ENCODE measurements at regions not wholly inside any gene's neighbourhood (a gene's known extent, or its start where the extent isn't known, plus 50 kb on each side); places are given as distances from the start of the nearest gene placed in this dataset.

DNA sequence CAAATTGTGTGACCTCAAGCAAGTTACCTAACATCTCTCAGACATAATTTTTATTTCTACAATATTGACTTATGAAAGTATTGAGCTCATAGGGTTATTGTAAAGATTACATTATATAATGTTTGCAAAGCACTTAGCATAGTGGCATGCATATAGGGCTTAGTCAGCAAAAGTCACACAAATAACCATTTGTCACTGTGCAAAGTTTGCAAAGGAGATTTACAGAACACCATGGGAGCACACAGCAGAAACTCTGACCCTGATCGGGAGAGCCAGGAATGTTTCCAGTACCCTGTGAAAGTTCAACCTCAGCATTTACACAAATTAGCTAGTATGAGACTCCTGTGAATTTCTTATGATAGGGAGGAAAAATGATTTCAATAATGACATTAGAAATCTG lies 804.6 kb upstream of the RAG2 start:
- Histone ChIP-seq H3K27me3 (ENCODE audit: insufficient read depth, poor library complexity, severe bottlenecking) (no peaks in the 10 kb centered on the region), H3K4me3 (replicated peaks; ENCODE audit: insufficient read depth, low read length) (no peak overlapping the region), H3K27ac (replicated peaks) (no peak overlapping the region)
- TF ChIP-seq POLR2AphosphoS5 (IDR thresholded peaks at IDR 0.05; ENCODE audit: low read depth) = no peak
- TF ChIP-seq SPI1 (IDR thresholded peaks at IDR 0.05; ENCODE audit: borderline replicate concordance, low read depth) = no peak
- no peak for TF ChIP-seq GABPA (IDR thresholded peaks at IDR 0.05; ENCODE audit: low read depth)
- TF ChIP-seq, protein P1, sequence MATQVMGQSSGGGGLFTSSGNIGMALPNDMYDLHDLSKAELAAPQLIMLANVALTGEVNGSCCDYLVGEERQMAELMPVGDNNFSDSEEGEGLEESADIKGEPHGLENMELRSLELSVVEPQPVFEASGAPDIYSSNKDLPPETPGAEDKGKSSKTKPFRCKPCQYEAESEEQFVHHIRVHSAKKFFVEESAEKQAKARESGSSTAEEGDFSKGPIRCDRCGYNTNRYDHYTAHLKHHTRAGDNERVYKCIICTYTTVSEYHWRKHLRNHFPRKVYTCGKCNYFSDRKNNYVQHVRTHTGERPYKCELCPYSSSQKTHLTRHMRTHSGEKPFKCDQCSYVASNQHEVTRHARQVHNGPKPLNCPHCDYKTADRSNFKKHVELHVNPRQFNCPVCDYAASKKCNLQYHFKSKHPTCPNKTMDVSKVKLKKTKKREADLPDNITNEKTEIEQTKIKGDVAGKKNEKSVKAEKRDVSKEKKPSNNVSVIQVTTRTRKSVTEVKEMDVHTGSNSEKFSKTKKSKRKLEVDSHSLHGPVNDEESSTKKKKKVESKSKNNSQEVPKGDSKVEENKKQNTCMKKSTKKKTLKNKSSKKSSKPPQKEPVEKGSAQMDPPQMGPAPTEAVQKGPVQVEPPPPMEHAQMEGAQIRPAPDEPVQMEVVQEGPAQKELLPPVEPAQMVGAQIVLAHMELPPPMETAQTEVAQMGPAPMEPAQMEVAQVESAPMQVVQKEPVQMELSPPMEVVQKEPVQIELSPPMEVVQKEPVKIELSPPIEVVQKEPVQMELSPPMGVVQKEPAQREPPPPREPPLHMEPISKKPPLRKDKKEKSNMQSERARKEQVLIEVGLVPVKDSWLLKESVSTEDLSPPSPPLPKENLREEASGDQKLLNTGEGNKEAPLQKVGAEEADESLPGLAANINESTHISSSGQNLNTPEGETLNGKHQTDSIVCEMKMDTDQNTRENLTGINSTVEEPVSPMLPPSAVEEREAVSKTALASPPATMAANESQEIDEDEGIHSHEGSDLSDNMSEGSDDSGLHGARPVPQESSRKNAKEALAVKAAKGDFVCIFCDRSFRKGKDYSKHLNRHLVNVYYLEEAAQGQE (IDR thresholded peaks at IDR 0.05; ENCODE audit: insufficient replicate concordance, low read depth) = no peak
- TF ChIP-seq, protein P2, sequence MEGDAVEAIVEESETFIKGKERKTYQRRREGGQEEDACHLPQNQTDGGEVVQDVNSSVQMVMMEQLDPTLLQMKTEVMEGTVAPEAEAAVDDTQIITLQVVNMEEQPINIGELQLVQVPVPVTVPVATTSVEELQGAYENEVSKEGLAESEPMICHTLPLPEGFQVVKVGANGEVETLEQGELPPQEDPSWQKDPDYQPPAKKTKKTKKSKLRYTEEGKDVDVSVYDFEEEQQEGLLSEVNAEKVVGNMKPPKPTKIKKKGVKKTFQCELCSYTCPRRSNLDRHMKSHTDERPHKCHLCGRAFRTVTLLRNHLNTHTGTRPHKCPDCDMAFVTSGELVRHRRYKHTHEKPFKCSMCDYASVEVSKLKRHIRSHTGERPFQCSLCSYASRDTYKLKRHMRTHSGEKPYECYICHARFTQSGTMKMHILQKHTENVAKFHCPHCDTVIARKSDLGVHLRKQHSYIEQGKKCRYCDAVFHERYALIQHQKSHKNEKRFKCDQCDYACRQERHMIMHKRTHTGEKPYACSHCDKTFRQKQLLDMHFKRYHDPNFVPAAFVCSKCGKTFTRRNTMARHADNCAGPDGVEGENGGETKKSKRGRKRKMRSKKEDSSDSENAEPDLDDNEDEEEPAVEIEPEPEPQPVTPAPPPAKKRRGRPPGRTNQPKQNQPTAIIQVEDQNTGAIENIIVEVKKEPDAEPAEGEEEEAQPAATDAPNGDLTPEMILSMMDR (IDR thresholded peaks at IDR 0.05; ENCODE audit: insufficient read depth, low read length) = no peak
- no peak for DNase-seq (ENCODE audit: low read depth in 1 of 2, low spot score in 1 of 2)

- no peak for DNase-seq (ENCODE audit: low read depth in 1 of 2, low spot score in 1 of 2)
- Histone ChIP-seq H3K27me3 (ENCODE audit: insufficient read depth, poor library complexity, severe bottlenecking) (no peaks in the 10 kb centered on the region), H3K4me3 (replicated peaks; ENCODE audit: insufficient read depth, low read length) (no peak overlapping the region), H3K27ac (replicated peaks) (no peak overlapping the region)
- TF ChIP-seq, protein P1 (IDR thresholded peaks at IDR 0.05; ENCODE audit: insufficient replicate concordance, low read depth) = no peak
- TF ChIP-seq, protein P2 (IDR thresholded peaks at IDR 0.05; ENCODE audit: insufficient read depth, low read length) = no peak
- no peak for TF ChIP-seq GABPA (IDR thresholded peaks at IDR 0.05; ENCODE audit: low read depth)
- TF ChIP-seq POLR2AphosphoS5 (IDR thresholded peaks at IDR 0.05; ENCODE audit: low read depth) = no peak
- no peak for TF ChIP-seq SPI1 (IDR thresholded peaks at IDR 0.05; ENCODE audit: borderline replicate concordance, low read depth)
Measured at GRCh38 chr11:37394236-37394870, 796.3 kb upstream of the RAG2 start.

GRCh38 chr11:37391615-37392014 lies 793.6 kb upstream of the RAG2 start:
- no peak overlapping the region for H3K4me3 ChIP-seq (replicated peaks; ENCODE audit: insufficient read depth, low read length)
- H3K27ac ChIP-seq (replicated peaks) = no peak overlapping the region
- H3K27me3 ChIP-seq (ENCODE audit: insufficient read depth, poor library complexity, severe bottlenecking) = no peaks in the 10 kb centered on the region
- no peak for DNase-seq (ENCODE audit: low read depth in 1 of 2, low spot score in 1 of 2)
- TF ChIP-seq, protein P1 (IDR thresholded peaks at IDR 0.05; ENCODE audit: insufficient replicate concordance, low read depth) = no peak
- no peak for TF ChIP-seq SPI1 (IDR thresholded peaks at IDR 0.05; ENCODE audit: borderline replicate concordance, low read depth)
- TF ChIP-seq GABPA (IDR thresholded peaks at IDR 0.05; ENCODE audit: low read depth) = no peak
- TF ChIP-seq, protein P2 (IDR thresholded peaks at IDR 0.05; ENCODE audit: insufficient read depth, low read length) = no peak
- no peak for TF ChIP-seq POLR2AphosphoS5 (IDR thresholded peaks at IDR 0.05; ENCODE audit: low read depth)

Measured in HL-60 (cell line).